Loucy (cell line): ENCODE measurements at regions not wholly inside any gene's neighbourhood (a gene's known extent, or its start where the extent isn't known, plus 50 kb on each side); places are given as distances from the start of the nearest gene placed in this dataset.

Experiments
- H2AFZ ChIP-seq: fragments of 200-600 bp; sonication (generic); 2 replicates; pipeline ENCODE4 v1.6.0; 2016; ENCODE audit warnings: antibody characterized with exemption, mild to moderate bottlenecking, low read length, moderate library complexity
- H3F3A ChIP-seq: fragments of 200-600 bp; 2 replicates; pipeline ENCODE4 v1.6.0; 2016; ENCODE audit warnings: antibody characterized with exemption, low read depth, mild to moderate bottlenecking
- H3K27me3 ChIP-seq: fragments of 200-600 bp; sonication (generic); 2 replicates; pipeline ENCODE4 v1.6.1; 2014; ENCODE audit warnings: low read length, mild to moderate bottlenecking; ENCODE audit not compliant: insufficient read depth, poor library complexity, severe bottlenecking
- H3K36me3 ChIP-seq: fragments of 200-600 bp; sonication (generic); 2 replicates; pipeline ENCODE4 v1.6.1; 2016; ENCODE audit warnings: low read length; ENCODE audit not compliant: insufficient read depth
- H3K4me1 ChIP-seq: fragments of 200-600 bp; sonication (generic); 2 replicates; pipeline ENCODE4 v1.5.1; 2014; ENCODE audit warnings: low read length, mild to moderate bottlenecking; ENCODE audit not compliant: insufficient read depth, poor library complexity, severe bottlenecking
- H3K4me2 ChIP-seq: fragments of 200-600 bp; sonication (generic); 2 replicates; pipeline ENCODE4 v1.6.0; 2014; ENCODE audit warnings: antibody characterized with exemption, low read length, low read depth, mild to moderate bottlenecking; ENCODE audit not compliant: poor library complexity, severe bottlenecking
- H3K4me3 ChIP-seq: fragments of 200-600 bp; sonication (generic); 2 replicates; pipeline ENCODE4 v1.5.1; 2014; ENCODE audit warnings: low read length, mild to moderate bottlenecking, mixed read lengths; ENCODE audit not compliant: poor library complexity, severe bottlenecking
- H3K79me2 ChIP-seq: fragments of 200-600 bp; sonication (generic); 2 replicates; pipeline ENCODE4 v1.6.1; 2014; ENCODE audit warnings: low read length; ENCODE audit not compliant: insufficient read depth
- H3K9ac ChIP-seq: fragments of 200-600 bp; sonication (generic); 2 replicates; pipeline ENCODE4 v1.6.0; 2014; ENCODE audit warnings: mild to moderate bottlenecking, low read depth, low read length, moderate library complexity; ENCODE audit not compliant: poor library complexity, severe bottlenecking
- H3K9me2 ChIP-seq: fragments of 200-600 bp; sonication (generic); replicated peaks from 2 replicates; pipeline ENCODE4 v1.6.1; 2016; ENCODE audit warnings: low read depth, low read length, mixed read lengths
- H3K9me3 ChIP-seq: fragments of 200-600 bp; sonication (generic); 2 replicates; pipeline ENCODE4 v1.6.1; 2014; ENCODE audit warnings: mild to moderate bottlenecking, antibody characterized with exemption, low read length, low read depth; ENCODE audit not compliant: insufficient read depth
- H4K20me1 ChIP-seq: fragments of 200-600 bp; sonication (generic); 2 replicates; pipeline ENCODE4 v1.6.0; 2014; ENCODE audit warnings: antibody characterized with exemption, low read length, mild to moderate bottlenecking; ENCODE audit not compliant: insufficient read depth, poor library complexity, severe bottlenecking
- CTCF ChIP-seq: fragments of 200-600 bp; sonication (generic); conservative IDR thresholded peaks from 2 replicates; pipeline ENCODE4 v1.5.1; 2014; ENCODE audit warnings: mild to moderate bottlenecking, antibody characterized with exemption, low read length
- EZH2phosphoT487 ChIP-seq: fragments of 200-600 bp; IDR thresholded peaks from 2 replicates; pipeline ENCODE4 v1.6.1; 2018; ENCODE audit warnings: antibody characterized with exemption, mild to moderate bottlenecking, moderate library complexity, borderline replicate concordance

GRCh38 chr9:87283585-87283984 is 214.1 kb upstream of the DAPK1 start:
- Histone ChIP-seq H3K79me2 (no peaks in the 10 kb centered on the region), H3K4me1 (no peaks in the 10 kb centered on the region), H4K20me1 (no peaks in the 10 kb centered on the region), H3K36me3 (no peaks in the 10 kb centered on the region), H2AFZ (no peak overlapping the region), H3K9ac (no peak overlapping the region), H3K4me2 (no peak overlapping the region), H3K4me3 (no peak overlapping the region), H3K9me2 (no peaks in the 10 kb centered on the region), H3F3A (no peaks in the 10 kb centered on the region), H3K27me3 (peaks cover 40% of the 10 kb centered on the region), H3K9me3 (no peaks in the 10 kb centered on the region)
- TF ChIP-seq EZH2phosphoT487 (no peak), CTCF (no peak)

GRCh38 chr9:87285183-87285850 is 212.3 kb upstream of the DAPK1 start:
- no peaks in the 10 kb centered on the region for H3K4me1 ChIP-seq
- no peaks in the 10 kb centered on the region for H3F3A ChIP-seq
- no peaks in the 10 kb centered on the region for H3K36me3 ChIP-seq
- no peak overlapping the region for H3K4me2 ChIP-seq
- H3K9ac ChIP-seq = no peak overlapping the region
- no peaks in the 10 kb centered on the region for H3K9me2 ChIP-seq
- H3K4me3 ChIP-seq = no peak overlapping the region
- peaks cover 26% of the 10 kb centered on the region for H3K27me3 ChIP-seq
- H2AFZ ChIP-seq = no peak overlapping the region
- no peaks in the 10 kb centered on the region for H3K9me3 ChIP-seq
- no peak for TF ChIP-seq EZH2phosphoT487
- TF ChIP-seq CTCF = no peak
- no peaks in the 10 kb centered on the region for H4K20me1 ChIP-seq
- no peaks in the 10 kb centered on the region for H3K79me2 ChIP-seq

GRCh38 chr9:87286506-87286905 is 211.2 kb upstream of the DAPK1 start:
- H3K9me3 ChIP-seq = no peaks in the 10 kb centered on the region
- H4K20me1 ChIP-seq = no peaks in the 10 kb centered on the region
- no peaks in the 10 kb centered on the region for H3K4me1 ChIP-seq
- no peaks in the 10 kb centered on the region for H3K79me2 ChIP-seq
- H3K9ac ChIP-seq = no peak overlapping the region
- no peaks in the 10 kb centered on the region for H3F3A ChIP-seq
- H3K4me2 ChIP-seq = no peak overlapping the region
- H3K4me3 ChIP-seq = no peak overlapping the region
- H3K36me3 ChIP-seq = no peaks in the 10 kb centered on the region
- peaks cover 14% of the 10 kb centered on the region for H3K27me3 ChIP-seq
- TF ChIP-seq EZH2phosphoT487 (no peak), CTCF (no peak)
- H3K9me2 ChIP-seq = no peaks in the 10 kb centered on the region
- no peak overlapping the region for H2AFZ ChIP-seq
